Gastrocnemius medialis (tissue), 4 donors: ENCODE measurements at regions not wholly inside any gene's neighbourhood (a gene's known extent, or its start where the extent isn't known, plus 50 kb on each side); places are given as distances from the start of the nearest gene placed in this dataset.

Experiments
- POLR2A ChIP-seq, 2 donors: fragments of 450-650 bp; IDR thresholded peaks; one replicate each; pipeline ENCODE4 v1.6.1; 2017; ENCODE audit warnings: antibody characterized with exemption in 2 of 2, mild to moderate bottlenecking in 2 of 2, moderate library complexity in 2 of 2
- TF ChIP-seq, protein P1 (sequence below), 5 experiments: fragments of 450-650 bp in 3 of 5; fragments of 200-600 bp in 2 of 5; sonication (generic) in 2 of 5; IDR thresholded peaks in 4 of 5; conservative IDR thresholded peaks in 1 of 5; 1 replicate in 4 of 5; 2 replicates in 1 of 5; pipeline ENCODE4 v1.5.1; 2016 to 2019; ENCODE audit warnings: antibody characterized with exemption in 5 of 5, mild to moderate bottlenecking in 3 of 5, moderate library complexity in 3 of 5

DNA sequence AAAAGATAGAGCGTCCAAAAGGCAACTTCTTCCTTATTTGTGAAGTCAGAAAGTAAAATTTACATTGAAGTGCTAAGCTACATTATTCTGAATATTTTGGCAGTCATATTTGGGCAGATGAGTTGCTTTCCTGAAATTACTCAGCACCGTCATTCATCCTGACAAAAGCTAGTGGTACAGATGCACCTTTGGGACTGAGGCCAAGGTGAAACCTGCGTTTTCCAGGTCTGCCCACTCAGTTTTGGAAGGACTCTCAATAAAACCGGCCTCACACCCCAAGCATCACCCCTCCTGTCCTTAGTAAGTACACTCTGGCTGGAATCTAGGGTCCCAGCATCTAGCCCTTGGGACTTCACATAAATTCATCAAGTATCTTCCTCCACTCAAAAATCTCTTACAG is 187.5 kb downstream of the TM9SF2 start:
- TF ChIP-seq POLR2A (IDR thresholded peaks at IDR 0.05): no peak
- TF ChIP-seq, protein P1, sequence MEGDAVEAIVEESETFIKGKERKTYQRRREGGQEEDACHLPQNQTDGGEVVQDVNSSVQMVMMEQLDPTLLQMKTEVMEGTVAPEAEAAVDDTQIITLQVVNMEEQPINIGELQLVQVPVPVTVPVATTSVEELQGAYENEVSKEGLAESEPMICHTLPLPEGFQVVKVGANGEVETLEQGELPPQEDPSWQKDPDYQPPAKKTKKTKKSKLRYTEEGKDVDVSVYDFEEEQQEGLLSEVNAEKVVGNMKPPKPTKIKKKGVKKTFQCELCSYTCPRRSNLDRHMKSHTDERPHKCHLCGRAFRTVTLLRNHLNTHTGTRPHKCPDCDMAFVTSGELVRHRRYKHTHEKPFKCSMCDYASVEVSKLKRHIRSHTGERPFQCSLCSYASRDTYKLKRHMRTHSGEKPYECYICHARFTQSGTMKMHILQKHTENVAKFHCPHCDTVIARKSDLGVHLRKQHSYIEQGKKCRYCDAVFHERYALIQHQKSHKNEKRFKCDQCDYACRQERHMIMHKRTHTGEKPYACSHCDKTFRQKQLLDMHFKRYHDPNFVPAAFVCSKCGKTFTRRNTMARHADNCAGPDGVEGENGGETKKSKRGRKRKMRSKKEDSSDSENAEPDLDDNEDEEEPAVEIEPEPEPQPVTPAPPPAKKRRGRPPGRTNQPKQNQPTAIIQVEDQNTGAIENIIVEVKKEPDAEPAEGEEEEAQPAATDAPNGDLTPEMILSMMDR (IDR thresholded peaks at IDR 0.05 in 4 of 5, conservative IDR thresholded peaks at IDR 0.05 in 1 of 5): no peak
